ENCODE measurements at regions not wholly inside any gene's neighbourhood (a gene's known extent, or its start where the extent isn't known, plus 50 kb on each side); places are given as distances from the start of the nearest gene placed in this dataset.

GRCh38 chr15:96600350-96600749 lies 269.9 kb downstream of the NR2F2 start:
- H3K27ac Mint-ChIP-seq (ENCODE audit: unreplicated experiment), result no peak overlapping the region
- no peak for TF ChIP-seq CTCF (IDR thresholded peaks at IDR 0.05)
- no peaks in the 10 kb centered on the region for H3K9me3 Mint-ChIP-seq (ENCODE audit: unreplicated experiment)
- H3K36me3 Mint-ChIP-seq (ENCODE audit: unreplicated experiment), result no peaks in the 10 kb centered on the region
- H3K27me3 Mint-ChIP-seq (ENCODE audit: unreplicated experiment), result peaks cover 7% of the 10 kb centered on the region
- DNase-seq (ENCODE audit: extremely low spot score, unreplicated experiment), result no peak
- H3K4me3 Mint-ChIP-seq (ENCODE audit: unreplicated experiment), result no peak overlapping the region
- H3K4me1 Mint-ChIP-seq (ENCODE audit: unreplicated experiment), result no peaks in the 10 kb centered on the region

- Mint-ChIP-seq H3K4me3 (ENCODE audit: unreplicated experiment) (no peak overlapping the region), H3K4me1 (ENCODE audit: unreplicated experiment) (no peaks in the 10 kb centered on the region), H3K36me3 (ENCODE audit: unreplicated experiment) (no peaks in the 10 kb centered on the region), H3K27ac (ENCODE audit: unreplicated experiment) (no peak overlapping the region), H3K27me3 (ENCODE audit: unreplicated experiment) (peaks cover 6% of the 10 kb centered on the region), H3K9me3 (ENCODE audit: unreplicated experiment) (no peaks in the 10 kb centered on the region)
- DNase-seq (ENCODE audit: extremely low spot score, unreplicated experiment), result no peak
- no peak for TF ChIP-seq CTCF (IDR thresholded peaks at IDR 0.05)
Observed at GRCh38 chr15:96606617-96607016, 276.1 kb downstream of the NR2F2 start.

- Mint-ChIP-seq H3K27me3 (ENCODE audit: unreplicated experiment) (peaks cover 8% of the 10 kb centered on the region), H3K4me3 (ENCODE audit: unreplicated experiment) (no peak overlapping the region), H3K4me1 (ENCODE audit: unreplicated experiment) (no peaks in the 10 kb centered on the region), H3K36me3 (ENCODE audit: unreplicated experiment) (no peaks in the 10 kb centered on the region), H3K27ac (ENCODE audit: unreplicated experiment) (no peak overlapping the region), H3K9me3 (ENCODE audit: unreplicated experiment) (peaks cover 15% of the 10 kb centered on the region)
- no peak for DNase-seq (ENCODE audit: extremely low spot score, unreplicated experiment)
- no peak for TF ChIP-seq CTCF (IDR thresholded peaks at IDR 0.05)
Observed at GRCh38 chr15:96610757-96611156, 280.3 kb downstream of the NR2F2 start.

GRCh38 chr15:96612917-96613316 lies 282.4 kb downstream of the NR2F2 start:
- Mint-ChIP-seq H3K27me3 (ENCODE audit: unreplicated experiment) (peaks cover 9% of the 10 kb centered on the region), H3K27ac (ENCODE audit: unreplicated experiment) (no peak overlapping the region), H3K4me3 (ENCODE audit: unreplicated experiment) (no peak overlapping the region), H3K36me3 (ENCODE audit: unreplicated experiment) (no peaks in the 10 kb centered on the region), H3K4me1 (ENCODE audit: unreplicated experiment) (no peaks in the 10 kb centered on the region), H3K9me3 (ENCODE audit: unreplicated experiment) (peaks cover 15% of the 10 kb centered on the region)
- no peak for TF ChIP-seq CTCF (IDR thresholded peaks at IDR 0.05)
- DNase-seq (ENCODE audit: extremely low spot score, unreplicated experiment), result no peak

GRCh38 chr15:96619174-96619573 lies 288.7 kb downstream of the NR2F2 start:
- Mint-ChIP-seq H3K36me3 (ENCODE audit: unreplicated experiment) (no peaks in the 10 kb centered on the region), H3K9me3 (ENCODE audit: unreplicated experiment) (peaks cover 4% of the 10 kb centered on the region), H3K4me3 (ENCODE audit: unreplicated experiment) (no peak overlapping the region), H3K27me3 (ENCODE audit: unreplicated experiment) (peaks cover 26% of the 10 kb centered on the region), H3K27ac (ENCODE audit: unreplicated experiment) (no peak overlapping the region), H3K4me1 (ENCODE audit: unreplicated experiment) (no peaks in the 10 kb centered on the region)
- no peak for DNase-seq (ENCODE audit: extremely low spot score, unreplicated experiment)
- TF ChIP-seq CTCF (IDR thresholded peaks at IDR 0.05), result no peak

Data from osteocyte (in vitro differentiated cells).